ENCODE measurements at regions not wholly inside any gene's neighbourhood (a gene's known extent, or its start where the extent isn't known, plus 50 kb on each side); places are given as distances from the start of the nearest gene placed in this dataset.

- TF ChIP-seq CTCF (IDR thresholded peaks at IDR 0.05) (no peak), POLR2A (IDR thresholded peaks at IDR 0.05) (no peak), POLR2AphosphoS5 (IDR thresholded peaks at IDR 0.05) (no peak), EP300 (IDR thresholded peaks at IDR 0.05; ENCODE audit: low read depth) (no peak)
Measured at GRCh38 chr11:39681428-39681827, 1778.0 kb downstream of the LRRC4C start.

All from transverse colon (tissue), 4 donors.